IPS-NIHi7 (cell line): ENCODE measurements at regions not wholly inside any gene's neighbourhood (a gene's known extent, or its start where the extent isn't known, plus 50 kb on each side); places are given as distances from the start of the nearest gene placed in this dataset.

Experiments
- DNase-seq: peaks from one replicate; pipeline ENCODE4 v3.0.0; 2012; ENCODE audit warnings: mixed read lengths; ENCODE audit errors: extremely low spot score

GRCh38 chr1:34478515-34479076 lies 276.3 kb upstream of the GJB5 start:
- peak; percentile 47 for DNase-seq

- peak; percentile 33 for DNase-seq
These were observed 275.1 kb upstream of the GJB5 start for GRCh38 chr1:34479731-34480130.

GRCh38 chr1:34488080-34488708 lies 266.7 kb upstream of the GJB5 start:
- DNase-seq: no peak

GRCh38 chr1:34500451-34500850 lies 254.4 kb upstream of the GJB5 start:
- DNase-seq: peak; percentile 91

GRCh38 chr1:34511802-34512201 lies 243.0 kb upstream of the GJB5 start:
- no peak for DNase-seq

- no peak for DNase-seq
These were observed 236.6 kb upstream of the GJB5 start for GRCh38 chr1:34518146-34518699.

- DNase-seq: no peak
These were observed 234.7 kb upstream of the GJB5 start for GRCh38 chr1:34520111-34520510.

GRCh38 chr1:34524783-34525182 lies 230.1 kb upstream of the GJB5 start:
- no peak for DNase-seq

- no peak for DNase-seq
These were observed 224.7 kb upstream of the GJB5 start for GRCh38 chr1:34529935-34530859.

GRCh38 chr1:34532113-34532512 lies 222.7 kb upstream of the GJB5 start:
- DNase-seq: no peak

- DNase-seq: no peak
These were observed 216.4 kb upstream of the GJB5 start for GRCh38 chr1:34538481-34538880.

- peak; percentile 79 for DNase-seq
These were observed 207.7 kb upstream of the GJB5 start for GRCh38 chr1:34547046-34547674.

- peak; percentile 71 for DNase-seq
These were observed 205.6 kb upstream of the GJB5 start for GRCh38 chr1:34549199-34549598.

GRCh38 chr1:34578306-34578705 lies 176.5 kb upstream of the GJB5 start:
- DNase-seq: no peak

- DNase-seq: no peak
These were observed 172.5 kb upstream of the GJB5 start for GRCh38 chr1:34582356-34582755.

GRCh38 chr1:34587761-34588160 lies 167.1 kb upstream of the GJB5 start:
- no peak for DNase-seq

- peak; percentile 69 for DNase-seq
These were observed 164.6 kb upstream of the GJB5 start for GRCh38 chr1:34590211-34590623.

GRCh38 chr1:34591751-34592629 lies 162.9 kb upstream of the GJB5 start:
- no peak for DNase-seq

- DNase-seq: peak; percentile 89
These were observed 156.9 kb upstream of the GJB5 start for GRCh38 chr1:34597877-34598514.

- no peak for DNase-seq
These were observed 151.9 kb upstream of the GJB5 start for GRCh38 chr1:34602907-34603306.
